HepG2 (cell line): ENCODE measurements at regions not wholly inside any gene's neighbourhood (a gene's known extent, or its start where the extent isn't known, plus 50 kb on each side); places are given as distances from the start of the nearest gene placed in this dataset.

ENCODE experiments used
- AGO2 ChIP-seq: fragments of 200-400 bp; formaldehyde crosslinking; optimal IDR thresholded peaks from 2 replicates; pipeline ENCODE3; 2017; ENCODE audit warnings: mild to moderate bottlenecking, low read depth, low read length, moderate library complexity
- NR3C1 ChIP-seq: sonication (generic); formaldehyde crosslinking; IDR thresholded peaks from 2 replicates; pipeline ENCODE4 v1.4.0; 2020; ENCODE audit warnings: missing genetic modification reagents
- ZBTB25 ChIP-seq: IDR thresholded peaks from 2 replicates; pipeline ENCODE4 v1.6.1; 2018; ENCODE audit warnings: missing genetic modification reagents
- ZFYVE20 ChIP-seq: sonication (generic); formaldehyde crosslinking; IDR thresholded peaks from 2 replicates; pipeline ENCODE4 v1.8.0; 2023; ENCODE audit warnings: low read depth, mild to moderate bottlenecking, moderate library complexity, missing genetic modification reagents, borderline replicate concordance
- ZNF124 ChIP-seq: sonication (generic); formaldehyde crosslinking; IDR thresholded peaks from 2 replicates; pipeline ENCODE4 v1.4.0; 2020; ENCODE audit warnings: missing genetic modification reagents
- ZNF205 ChIP-seq: IDR thresholded peaks from 2 replicates; pipeline ENCODE4 v1.6.1; 2018; ENCODE audit warnings: missing biosample characterization, missing genetic modification reagents
- ZNF337 ChIP-seq: sonication (generic); formaldehyde crosslinking; IDR thresholded peaks from 2 replicates; pipeline ENCODE4 v1.5.1; 2020; ENCODE audit warnings: missing genetic modification reagents, low read depth, mild to moderate bottlenecking, borderline replicate concordance
- ZNF501 ChIP-seq: sonication (generic); formaldehyde crosslinking; IDR thresholded peaks from 2 replicates; pipeline ENCODE4 v1.5.1; 2020; ENCODE audit warnings: mild to moderate bottlenecking, moderate library complexity, missing genetic modification reagents
- ZNF639 ChIP-seq: conservative IDR thresholded peaks from 2 replicates; pipeline ENCODE4 v1.6.1; 2018; ENCODE audit warnings: missing genetic modification reagents
- TF ChIP-seq, protein P1 (sequence below): sonication (generic); formaldehyde crosslinking; IDR thresholded peaks from 2 replicates; pipeline ENCODE4 v1.4.0; 2020; ENCODE audit warnings: mild to moderate bottlenecking, missing genetic modification reagents
- TF ChIP-seq, protein P2 (sequence below): sonication (generic); formaldehyde crosslinking; IDR thresholded peaks from 2 replicates; pipeline ENCODE4 v1.5.0; 2020; ENCODE audit warnings: mild to moderate bottlenecking, missing genetic modification reagents
- TF ChIP-seq, protein P3 (sequence below): sonication (generic); formaldehyde crosslinking; IDR thresholded peaks from 2 replicates; pipeline ENCODE4 v1.5.0; 2020; ENCODE audit warnings: missing genetic modification reagents

GRCh38 chr17:11170881-11171280, 70.1 kb upstream of the SHISA6 start (continued):
- TF ChIP-seq, protein P1, sequence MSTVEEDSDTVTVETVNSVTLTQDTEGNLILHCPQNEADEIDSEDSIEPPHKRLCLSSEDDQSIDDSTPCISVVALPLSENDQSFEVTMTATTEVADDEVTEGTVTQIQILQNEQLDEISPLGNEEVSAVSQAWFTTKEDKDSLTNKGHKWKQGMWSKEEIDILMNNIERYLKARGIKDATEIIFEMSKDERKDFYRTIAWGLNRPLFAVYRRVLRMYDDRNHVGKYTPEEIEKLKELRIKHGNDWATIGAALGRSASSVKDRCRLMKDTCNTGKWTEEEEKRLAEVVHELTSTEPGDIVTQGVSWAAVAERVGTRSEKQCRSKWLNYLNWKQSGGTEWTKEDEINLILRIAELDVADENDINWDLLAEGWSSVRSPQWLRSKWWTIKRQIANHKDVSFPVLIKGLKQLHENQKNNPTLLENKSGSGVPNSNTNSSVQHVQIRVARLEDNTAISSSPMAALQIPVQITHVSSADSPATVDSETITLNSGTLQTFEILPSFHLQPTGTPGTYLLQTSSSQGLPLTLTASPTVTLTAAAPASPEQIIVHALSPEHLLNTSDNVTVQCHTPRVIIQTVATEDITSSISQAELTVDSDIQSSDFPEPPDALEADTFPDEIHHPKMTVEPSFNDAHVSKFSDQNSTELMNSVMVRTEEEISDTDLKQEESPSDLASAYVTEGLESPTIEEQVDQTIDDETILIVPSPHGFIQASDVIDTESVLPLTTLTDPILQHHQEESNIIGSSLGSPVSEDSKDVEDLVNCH (CRISPR knock-in tag): no peak
- TF ChIP-seq AGO2: no peak
- TF ChIP-seq ZNF337: no peak
- TF ChIP-seq, protein P2, sequence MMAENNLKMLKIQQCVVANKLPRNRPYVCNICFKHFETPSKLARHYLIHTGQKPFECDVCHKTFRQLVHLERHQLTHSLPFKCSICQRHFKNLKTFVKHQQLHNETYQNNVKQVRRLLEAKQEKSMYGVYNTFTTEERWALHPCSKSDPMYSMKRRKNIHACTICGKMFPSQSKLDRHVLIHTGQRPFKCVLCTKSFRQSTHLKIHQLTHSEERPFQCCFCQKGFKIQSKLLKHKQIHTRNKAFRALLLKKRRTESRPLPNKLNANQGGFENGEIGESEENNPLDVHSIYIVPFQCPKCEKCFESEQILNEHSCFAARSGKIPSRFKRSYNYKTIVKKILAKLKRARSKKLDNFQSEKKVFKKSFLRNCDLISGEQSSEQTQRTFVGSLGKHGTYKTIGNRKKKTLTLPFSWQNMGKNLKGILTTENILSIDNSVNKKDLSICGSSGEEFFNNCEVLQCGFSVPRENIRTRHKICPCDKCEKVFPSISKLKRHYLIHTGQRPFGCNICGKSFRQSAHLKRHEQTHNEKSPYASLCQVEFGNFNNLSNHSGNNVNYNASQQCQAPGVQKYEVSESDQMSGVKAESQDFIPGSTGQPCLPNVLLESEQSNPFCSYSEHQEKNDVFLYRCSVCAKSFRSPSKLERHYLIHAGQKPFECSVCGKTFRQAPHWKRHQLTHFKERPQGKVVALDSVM: no peak
- no peak for TF ChIP-seq ZBTB25 (CRISPR knock-in tag)
- no peak for TF ChIP-seq ZNF124 (CRISPR knock-in tag)
- TF ChIP-seq ZNF501 (CRISPR knock-in tag): no peak
- no peak for TF ChIP-seq ZNF205 (CRISPR knock-in tag)
- TF ChIP-seq, protein P3, sequence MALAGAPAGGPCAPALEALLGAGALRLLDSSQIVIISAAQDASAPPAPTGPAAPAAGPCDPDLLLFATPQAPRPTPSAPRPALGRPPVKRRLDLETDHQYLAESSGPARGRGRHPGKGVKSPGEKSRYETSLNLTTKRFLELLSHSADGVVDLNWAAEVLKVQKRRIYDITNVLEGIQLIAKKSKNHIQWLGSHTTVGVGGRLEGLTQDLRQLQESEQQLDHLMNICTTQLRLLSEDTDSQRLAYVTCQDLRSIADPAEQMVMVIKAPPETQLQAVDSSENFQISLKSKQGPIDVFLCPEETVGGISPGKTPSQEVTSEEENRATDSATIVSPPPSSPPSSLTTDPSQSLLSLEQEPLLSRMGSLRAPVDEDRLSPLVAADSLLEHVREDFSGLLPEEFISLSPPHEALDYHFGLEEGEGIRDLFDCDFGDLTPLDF (CRISPR knock-in tag): no peak
- no peak for TF ChIP-seq NR3C1 (CRISPR knock-in tag)
- TF ChIP-seq ZNF639 (CRISPR knock-in tag): no peak
- TF ChIP-seq ZFYVE20: no peak
